ENCODE measurements at regions not wholly inside any gene's neighbourhood (a gene's known extent, or its start where the extent isn't known, plus 50 kb on each side); places are given as distances from the start of the nearest gene placed in this dataset.

- no peaks in the 10 kb centered on the region; a peak in 3 of 4 replicates for H3K9me3 ChIP-seq (ENCODE audit: control insufficient read depth in 1 of 2, insufficient read depth in 1 of 2, low read depth in 1 of 2, low read length in 2 of 2)
- H3K9me2 ChIP-seq (ENCODE audit: insufficient read depth) = no peaks in the 10 kb centered on the region
- no peaks in the 10 kb centered on the region for H3K79me2 ChIP-seq (ENCODE audit: insufficient read depth, low read length)
- RAD21 ChIA-PET (ENCODE audit: low non-redundant PET in 1 of 2, low total read pairs in 2 of 2, uncharacterized antibody in 2 of 2, unreplicated experiment in 2 of 2) = no interaction called here
- POLR2A ChIA-PET = no interaction called here
- no peak overlapping the region for H3K27ac ChIP-seq (ENCODE audit: low read depth, low read length)
- TF ChIP-seq SIN3A (IDR thresholded peaks at IDR 0.05; ENCODE audit: low read depth) = no peak
- no peak overlapping the region for H2AFZ ChIP-seq (ENCODE audit: low read depth, low read length, poor library complexity, severe bottlenecking)
- H3K36me3 ChIP-seq (ENCODE audit: control insufficient read depth in 1 of 2, insufficient read depth in 2 of 2, low read length in 2 of 2) = no peaks in the 10 kb centered on the region
- no peak overlapping the region for H3K4me2 ChIP-seq (ENCODE audit: low read length)
- H4K20me1 ChIP-seq (ENCODE audit: insufficient read depth) = no peaks in the 10 kb centered on the region
- DNase-seq (ENCODE audit: low read depth, low spot score) = no peak
- H3K27me3 ChIP-seq (ENCODE audit: insufficient read depth, low read length) = no peaks in the 10 kb centered on the region
- BruUV-seq (replicated peaks) = no TSS peak
- no peak overlapping the region for H3K4me3 ChIP-seq (replicated peaks in 1 of 2; ENCODE audit: low read depth in 1 of 2, low read length in 2 of 2)
- intact Hi-C loops (cut with micrococcal nuclease) = no loop called here
- no peak overlapping the region for H3K9ac ChIP-seq (ENCODE audit: low read length)
- CTCF ChIA-PET = no interaction called here
- no peak for ATAC-seq
- no peaks in the 10 kb centered on the region for H3K4me1 ChIP-seq (ENCODE audit: control insufficient read depth in 1 of 2, insufficient read depth in 2 of 2, low read length in 2 of 2)
These were observed 695.9 kb upstream of the GRM3 start for GRCh38 chr7:85947767-85948166.

GRCh38 chr7:85940798-85941197, 702.9 kb upstream of the GRM3 start:
- ChIA-PET RAD21 (ENCODE audit: low non-redundant PET in 1 of 2, low total read pairs in 2 of 2, uncharacterized antibody in 2 of 2, unreplicated experiment in 2 of 2) (no interaction called here), CTCF (no interaction called here), POLR2A (no interaction called here)
- H3K4me1 ChIP-seq (ENCODE audit: control insufficient read depth in 1 of 2, insufficient read depth in 2 of 2, low read length in 2 of 2) = no peaks in the 10 kb centered on the region
- no peak overlapping the region for H3K4me3 ChIP-seq (replicated peaks in 1 of 2; ENCODE audit: low read depth in 1 of 2, low read length in 2 of 2)
- intact Hi-C loops (cut with micrococcal nuclease) = no loop called here
- no peaks in the 10 kb centered on the region; the same call in 1 of the 2 replicates for H4K20me1 ChIP-seq (ENCODE audit: insufficient read depth)
- TF ChIP-seq TCF7L2 (IDR thresholded peaks at IDR 0.05; ENCODE audit: borderline replicate concordance, extremely low read depth, insufficient read depth, insufficient read length) (no peak), ZNF274 (IDR thresholded peaks at IDR 0.05; ENCODE audit: low read depth, low read length) (no peak), MAX (IDR thresholded peaks at IDR 0.05) (no peak), ELF1 (IDR thresholded peaks at IDR 0.05; ENCODE audit: borderline replicate concordance, low read depth) (no peak), EZH2 (IDR thresholded peaks at IDR 0.05) (no peak), ZFX (IDR thresholded peaks at IDR 0.05) (no peak), SP1 (IDR thresholded peaks at IDR 0.05; ENCODE audit: low read depth) (no peak), REST (IDR thresholded peaks at IDR 0.05; ENCODE audit: low read depth) (no peak), FOSL1 (IDR thresholded peaks at IDR 0.05; ENCODE audit: low read depth) (no peak), ATF3 (IDR thresholded peaks at IDR 0.05) (no peak), JUND (IDR thresholded peaks at IDR 0.05) (no peak), EZH2phosphoT487 (IDR thresholded peaks at IDR 0.05; ENCODE audit: borderline replicate concordance) (no peak)
- H2AFZ ChIP-seq (ENCODE audit: low read depth, low read length, poor library complexity, severe bottlenecking) = no peak overlapping the region
- no peak overlapping the region for H3K4me2 ChIP-seq (ENCODE audit: low read length)
- no peaks in the 10 kb centered on the region for H3K9me2 ChIP-seq (ENCODE audit: insufficient read depth)
- BruUV-seq (replicated peaks) = no TSS peak
- H3K27me3 ChIP-seq (ENCODE audit: insufficient read depth, low read length) = no peaks in the 10 kb centered on the region
- DNase-seq (ENCODE audit: low read depth, low spot score) (no peak), ATAC-seq (no peak)
- H3K9me3 ChIP-seq (ENCODE audit: control insufficient read depth in 1 of 2, insufficient read depth in 1 of 2, low read depth in 1 of 2, low read length in 2 of 2) = no peaks in the 10 kb centered on the region; a peak in 1 of 4 replicates
- H3K9ac ChIP-seq (ENCODE audit: low read length) = no peak overlapping the region
- no peaks in the 10 kb centered on the region for H3K79me2 ChIP-seq (ENCODE audit: insufficient read depth, low read length)
- H3K27ac ChIP-seq (ENCODE audit: low read depth, low read length) = no peak overlapping the region
- H3K36me3 ChIP-seq (ENCODE audit: control insufficient read depth in 1 of 2, insufficient read depth in 2 of 2, low read length in 2 of 2) = no peaks in the 10 kb centered on the region; a peak in 1 of 4 replicates
